T-helper 1 cell treated with Interleukin-12 subunit alpha and Interleukin-12 subunit beta and Interleukin-4 antibody, amounts not matched to agents 30 μg/mL and 1 μg/mL, for 36 hours (primary cell): ENCODE measurements at regions not wholly inside any gene's neighbourhood (a gene's known extent, or its start where the extent isn't known, plus 50 kb on each side); places are given as distances from the start of the nearest gene placed in this dataset.
"Not testable (repeated sequence)": the region's sequence is repeated elsewhere in the genome, so short reads cannot be mapped to it uniquely, and the experiment has no call there.

Experiments
- H3K27ac Mint-ChIP-seq: one replicate; pipeline ENCODE4 v1.8.0; 2021; ENCODE audit warnings: mild to moderate bottlenecking, mixed read lengths
- H3K27me3 Mint-ChIP-seq: one replicate; pipeline ENCODE4 v1.8.0; 2021; ENCODE audit warnings: low read depth, mixed read lengths
- H3K36me3 Mint-ChIP-seq: one replicate; pipeline ENCODE4 v1.8.0; 2021; ENCODE audit warnings: low read depth, mixed read lengths
- H3K4me1 Mint-ChIP-seq: one replicate; pipeline ENCODE4 v1.8.0; 2021; ENCODE audit warnings: low read depth, mixed read lengths
- H3K4me3 Mint-ChIP-seq: one replicate; pipeline ENCODE4 v1.8.0; 2021; ENCODE audit warnings: mild to moderate bottlenecking, moderate library complexity, mixed read lengths
- H3K9me3 Mint-ChIP-seq: one replicate; pipeline ENCODE4 v1.8.0; 2021; ENCODE audit warnings: mixed read lengths

GRCh38 chr16:13835935-13836730 is 83.8 kb upstream of the ERCC4 start:
- Mint-ChIP-seq H3K4me1 (no peaks in the 10 kb centered on the region), H3K36me3 (no peaks in the 10 kb centered on the region), H3K27me3 (no peaks in the 10 kb centered on the region), H3K4me3 (no peak overlapping the region), H3K9me3 (no peaks in the 10 kb centered on the region), H3K27ac (no peak overlapping the region)

- no peaks in the 10 kb centered on the region for H3K27me3 Mint-ChIP-seq
- H3K4me3 Mint-ChIP-seq: no peak overlapping the region
- no peaks in the 10 kb centered on the region for H3K36me3 Mint-ChIP-seq
- H3K27ac Mint-ChIP-seq: no peak overlapping the region
- no peaks in the 10 kb centered on the region for H3K4me1 Mint-ChIP-seq
- H3K9me3 Mint-ChIP-seq: no peaks in the 10 kb centered on the region
Observed at GRCh38 chr16:13838401-13839190, 81.4 kb upstream of the ERCC4 start.

DNA sequence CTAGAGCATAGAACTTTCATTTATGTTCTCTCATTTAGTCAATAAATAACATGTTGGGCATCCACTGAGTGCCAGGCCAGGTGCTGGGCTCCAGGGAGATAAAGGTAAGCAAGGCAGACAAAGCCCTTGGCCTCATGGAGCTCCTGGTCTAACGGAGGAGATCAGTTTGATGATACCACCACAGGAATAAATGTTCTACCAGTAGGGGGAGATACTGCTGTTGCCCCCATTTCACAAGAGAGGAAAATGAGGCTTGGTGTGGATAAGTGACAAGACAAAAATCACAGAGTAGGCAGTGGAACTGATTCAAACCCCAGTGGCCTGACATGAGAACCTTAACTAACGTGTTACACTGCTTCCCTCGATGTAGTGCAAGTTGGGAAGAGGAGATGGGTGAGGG is 80.4 kb upstream of the ERCC4 start:
- no peaks in the 10 kb centered on the region for H3K4me1 Mint-ChIP-seq
- no peaks in the 10 kb centered on the region for H3K9me3 Mint-ChIP-seq
- no peak overlapping the region for H3K4me3 Mint-ChIP-seq
- no peaks in the 10 kb centered on the region for H3K36me3 Mint-ChIP-seq
- H3K27ac Mint-ChIP-seq: no peak overlapping the region
- H3K27me3 Mint-ChIP-seq: no peaks in the 10 kb centered on the region

DNA sequence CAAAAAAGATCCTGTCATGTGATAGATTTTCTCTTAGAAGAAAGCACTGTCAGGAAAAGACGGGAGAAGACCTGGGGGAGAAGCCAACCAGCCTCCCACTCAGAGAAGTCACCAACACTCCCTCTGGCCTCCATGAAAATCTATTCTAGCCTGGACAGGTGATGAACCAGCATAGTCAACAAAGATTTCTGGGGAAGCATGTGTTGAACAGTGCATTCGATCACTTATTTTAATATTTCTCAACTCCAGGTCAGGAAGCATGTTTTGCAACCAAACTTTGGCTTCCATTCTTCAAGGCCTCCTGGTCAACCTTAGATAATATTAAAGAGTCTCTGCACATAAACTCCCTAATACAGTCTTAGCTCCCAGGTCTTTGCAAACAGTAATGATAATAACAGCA is 74.7 kb upstream of the ERCC4 start:
- no peak overlapping the region for H3K4me3 Mint-ChIP-seq
- H3K4me1 Mint-ChIP-seq: no peaks in the 10 kb centered on the region
- H3K27me3 Mint-ChIP-seq: no peaks in the 10 kb centered on the region
- no peaks in the 10 kb centered on the region for H3K36me3 Mint-ChIP-seq
- no peak overlapping the region for H3K27ac Mint-ChIP-seq
- H3K9me3 Mint-ChIP-seq: peaks cover 4% of the 10 kb centered on the region

DNA sequence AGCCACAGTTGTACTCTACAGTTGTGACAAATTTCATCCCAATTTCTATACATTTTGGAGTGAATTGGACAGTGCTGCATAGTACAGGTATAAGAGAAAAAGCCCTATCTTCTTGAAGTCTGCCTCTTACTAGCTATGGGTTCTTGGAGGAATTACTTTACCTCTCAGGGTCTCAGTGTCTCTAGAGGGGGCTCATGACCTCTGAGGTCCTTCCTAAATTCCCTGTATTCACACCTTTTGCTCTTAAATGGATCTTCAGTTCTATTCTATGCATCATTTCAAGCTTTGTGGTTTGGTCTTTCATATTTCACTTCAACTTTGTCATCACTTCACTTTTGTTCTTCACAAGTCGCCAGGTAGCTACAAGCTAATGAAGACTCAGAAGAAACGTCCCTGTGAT is 71.2 kb upstream of the ERCC4 start:
- Mint-ChIP-seq H3K27ac (no peak overlapping the region), H3K9me3 (peaks cover 4% of the 10 kb centered on the region), H3K27me3 (no peaks in the 10 kb centered on the region), H3K36me3 (no peaks in the 10 kb centered on the region), H3K4me3 (no peak overlapping the region), H3K4me1 (no peaks in the 10 kb centered on the region)

DNA sequence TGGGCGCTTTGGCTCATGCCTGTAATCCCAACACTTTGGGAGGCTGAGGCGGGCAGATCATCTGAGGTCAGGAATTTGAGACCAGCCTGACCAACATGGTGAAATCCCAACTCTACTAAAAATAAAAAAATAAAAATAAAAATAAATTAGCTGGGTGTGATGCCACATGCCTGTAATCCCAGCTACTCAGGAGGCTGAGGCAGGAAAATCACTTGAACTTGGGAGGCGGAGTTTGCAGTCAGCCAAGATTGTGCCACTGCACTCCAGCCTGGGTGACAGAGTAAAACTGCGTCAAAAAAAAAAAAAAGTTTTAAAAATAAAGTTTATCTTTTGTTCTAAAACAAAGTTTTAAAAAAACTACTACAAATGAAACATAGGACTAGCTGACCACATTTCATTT is 69.8 kb upstream of the ERCC4 start:
- not testable (repeated sequence) for H3K9me3 Mint-ChIP-seq, H3K27ac Mint-ChIP-seq, H3K4me1 Mint-ChIP-seq, H3K27me3 Mint-ChIP-seq, H3K36me3 Mint-ChIP-seq, H3K4me3 Mint-ChIP-seq

DNA sequence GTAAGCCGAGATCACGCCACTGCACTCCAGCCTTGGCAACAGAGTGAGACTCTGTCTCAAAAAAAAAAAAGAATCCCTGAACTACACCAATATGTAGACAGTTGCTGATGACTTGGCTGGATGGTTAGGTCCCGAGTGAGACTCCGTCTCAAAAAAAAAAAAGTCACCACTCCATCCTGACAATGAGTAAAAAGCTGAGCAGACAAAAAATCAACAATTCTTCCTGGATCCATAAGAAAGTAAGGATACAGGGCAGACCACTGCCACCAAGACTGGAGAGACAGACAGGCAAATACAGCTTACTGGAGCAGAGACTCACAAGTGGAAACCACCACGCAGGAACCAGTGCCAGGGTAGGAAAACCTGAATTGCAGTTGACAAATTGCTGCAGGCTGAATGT is 67.1 kb upstream of the ERCC4 start:
- Mint-ChIP-seq H3K9me3 (peaks cover 4% of the 10 kb centered on the region), H3K27me3 (no peaks in the 10 kb centered on the region), H3K36me3 (no peaks in the 10 kb centered on the region), H3K27ac (no peak overlapping the region), H3K4me1 (no peaks in the 10 kb centered on the region), H3K4me3 (no peak overlapping the region)

DNA sequence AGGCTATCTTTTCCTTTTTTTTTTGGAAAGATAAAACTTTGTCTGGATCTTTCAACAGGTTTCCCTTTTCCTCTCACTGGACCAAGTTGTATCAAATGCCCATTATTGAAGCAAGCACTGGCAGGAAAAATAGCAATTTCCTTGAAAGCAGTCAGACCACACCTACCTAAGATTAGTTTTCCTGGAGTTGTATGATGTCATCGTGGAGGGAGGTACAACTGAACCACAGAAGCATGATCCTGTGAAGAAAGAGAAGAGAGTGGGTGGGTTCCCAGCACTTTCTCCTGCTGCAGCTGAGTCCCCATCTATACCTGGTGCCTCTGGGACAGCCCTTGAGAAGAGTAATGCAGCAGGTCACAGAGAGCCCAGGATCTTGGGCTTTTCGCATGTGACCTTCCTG is 63.6 kb upstream of the ERCC4 start:
- no peaks in the 10 kb centered on the region for H3K36me3 Mint-ChIP-seq

DNA sequence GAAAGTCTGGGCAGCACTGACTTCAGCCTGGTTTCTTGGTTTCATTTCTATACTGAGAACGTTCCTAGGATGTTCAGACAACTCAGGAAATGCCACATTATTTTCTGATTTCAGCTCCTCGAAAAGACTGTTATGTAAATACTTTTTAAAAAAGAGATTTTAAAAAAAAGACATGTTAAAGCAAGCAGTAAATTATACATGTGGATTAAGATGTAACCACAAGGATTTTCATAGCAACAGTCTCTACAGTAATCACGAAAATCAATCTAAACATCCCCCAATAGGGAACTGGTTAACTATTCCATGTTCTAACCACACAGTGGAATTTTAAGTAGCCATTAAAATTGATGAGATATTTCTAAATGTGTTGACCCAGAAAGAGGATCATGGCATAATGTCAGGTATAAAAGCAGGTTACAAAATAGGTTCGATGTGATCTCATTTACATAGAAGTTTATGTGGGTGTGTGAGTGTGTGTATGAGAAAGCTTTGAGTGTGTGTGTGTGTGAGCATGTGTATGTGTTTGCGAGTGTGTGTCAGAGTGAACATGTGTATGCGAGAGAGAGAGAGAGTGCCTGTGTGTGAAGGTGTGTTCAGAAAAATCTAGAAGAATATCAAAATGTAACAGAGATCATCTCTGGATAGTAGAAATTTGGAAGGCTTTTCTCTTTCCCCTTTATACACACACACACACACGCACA is 63.0 kb upstream of the ERCC4 start:
- H3K9me3 Mint-ChIP-seq: peaks cover 3% of the 10 kb centered on the region
- no peaks in the 10 kb centered on the region for H3K27me3 Mint-ChIP-seq
- no peak overlapping the region for H3K27ac Mint-ChIP-seq
- no peaks in the 10 kb centered on the region for H3K4me1 Mint-ChIP-seq
- no peak overlapping the region for H3K4me3 Mint-ChIP-seq
- H3K36me3 Mint-ChIP-seq: no peaks in the 10 kb centered on the region

More for the DNA sequence above, 63.6 kb upstream of the ERCC4 start:
- Mint-ChIP-seq H3K4me3 (no peak overlapping the region), H3K27ac (no peak overlapping the region), H3K9me3 (peaks cover 2% of the 10 kb centered on the region), H3K27me3 (no peaks in the 10 kb centered on the region), H3K4me1 (no peaks in the 10 kb centered on the region)

GRCh38 chr16:13858873-13859580 is 60.9 kb upstream of the ERCC4 start:
- H3K4me3 Mint-ChIP-seq: no peak overlapping the region
- no peaks in the 10 kb centered on the region for H3K27me3 Mint-ChIP-seq
- H3K4me1 Mint-ChIP-seq: no peaks in the 10 kb centered on the region
- no peak overlapping the region for H3K27ac Mint-ChIP-seq
- H3K9me3 Mint-ChIP-seq: peaks cover 7% of the 10 kb centered on the region
- H3K36me3 Mint-ChIP-seq: no peaks in the 10 kb centered on the region

DNA sequence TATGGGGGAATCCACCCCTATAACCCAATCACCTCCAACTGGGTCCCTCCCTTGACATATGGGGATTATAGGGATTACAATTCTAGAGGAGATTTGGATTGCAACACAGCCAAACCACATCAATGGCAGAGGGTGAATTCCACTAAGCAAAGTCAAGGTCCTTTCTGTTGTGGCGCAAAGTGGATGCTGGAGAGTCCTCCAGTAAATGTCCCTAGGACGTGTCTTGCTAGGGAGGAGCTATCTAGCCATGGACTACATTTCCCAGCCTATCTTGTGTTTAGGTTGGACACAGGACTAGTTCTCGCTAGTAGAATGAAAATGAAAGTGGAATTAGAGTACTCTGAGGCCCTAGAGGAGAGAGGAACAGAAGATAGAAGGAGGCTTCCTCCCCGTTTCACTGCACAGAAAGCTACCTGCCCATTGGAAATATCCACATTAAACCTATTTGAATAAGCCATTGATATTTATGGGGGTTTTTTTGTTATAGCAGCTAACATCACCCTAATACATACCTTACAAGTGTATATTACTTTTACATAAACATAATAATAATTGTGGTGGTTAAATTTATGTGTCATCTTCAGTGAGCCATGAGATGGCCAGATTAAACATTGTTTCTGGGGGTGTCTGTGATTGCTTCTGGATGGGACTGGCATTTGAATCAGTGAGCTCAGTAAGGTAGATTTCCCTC is 56.7 kb upstream of the ERCC4 start:
- H3K27me3 Mint-ChIP-seq: no peaks in the 10 kb centered on the region
- H3K27ac Mint-ChIP-seq: no peak overlapping the region
- no peaks in the 10 kb centered on the region for H3K4me1 Mint-ChIP-seq
- no peaks in the 10 kb centered on the region for H3K36me3 Mint-ChIP-seq
- no peak overlapping the region for H3K4me3 Mint-ChIP-seq
- peaks cover 7% of the 10 kb centered on the region for H3K9me3 Mint-ChIP-seq

- H3K4me3 Mint-ChIP-seq: no peak overlapping the region
- H3K9me3 Mint-ChIP-seq: peaks cover 7% of the 10 kb centered on the region
- H3K27me3 Mint-ChIP-seq: no peaks in the 10 kb centered on the region
- no peak overlapping the region for H3K27ac Mint-ChIP-seq
- H3K4me1 Mint-ChIP-seq: no peaks in the 10 kb centered on the region
- H3K36me3 Mint-ChIP-seq: no peaks in the 10 kb centered on the region
Observed at GRCh38 chr16:13864689-13865088, 55.3 kb upstream of the ERCC4 start.

DNA sequence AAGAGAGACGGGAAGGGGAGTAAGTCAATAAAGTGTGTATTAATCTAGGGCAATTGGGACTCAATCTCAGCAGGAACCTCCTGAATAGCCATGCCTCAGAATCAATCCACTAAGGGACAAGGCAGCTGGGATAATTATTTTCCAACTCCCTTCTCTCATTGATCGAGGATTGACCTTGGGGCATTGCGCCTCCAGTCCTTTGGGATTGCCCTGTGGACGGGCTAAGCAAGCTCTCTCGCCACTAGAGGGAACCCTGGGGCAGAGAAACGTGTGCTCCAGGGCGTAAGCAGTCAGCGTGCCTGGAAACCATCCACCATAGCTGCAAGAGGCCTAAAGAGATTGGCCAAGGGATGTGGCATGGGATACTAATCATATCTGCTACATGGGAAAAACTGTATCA is 53.9 kb upstream of the ERCC4 start:
- no peak overlapping the region for H3K27ac Mint-ChIP-seq
- no peaks in the 10 kb centered on the region for H3K4me1 Mint-ChIP-seq
- H3K9me3 Mint-ChIP-seq: peaks cover 7% of the 10 kb centered on the region
- H3K4me3 Mint-ChIP-seq: no peak overlapping the region
- H3K36me3 Mint-ChIP-seq: no peaks in the 10 kb centered on the region
- no peaks in the 10 kb centered on the region for H3K27me3 Mint-ChIP-seq
